H1 (cell line): ENCODE measurements at regions not wholly inside any gene's neighbourhood (a gene's known extent, or its start where the extent isn't known, plus 50 kb on each side); places are given as distances from the start of the nearest gene placed in this dataset.

Experiments used
- CTCF ChIA-PET: fragments of 300-600 bp; sonication (Branson Sonifier 250); formaldehyde crosslinking; loops from one replicate; lab custom pipeline; 2021; ENCODE audit not compliant: partially characterized antibody; lab: Charles Lee
- POLR2A ChIA-PET: fragments of 300-600 bp; sonication (Branson Sonifier 250); formaldehyde crosslinking; loops from one replicate; lab custom pipeline; 2021; ENCODE audit warnings: inconsistent platforms; ENCODE audit not compliant: partially characterized antibody; lab: Charles Lee
- DNase-seq, 2 experiments: peaks; one replicate each; pipeline versions ENCODE4 v3.0.0 to v3.0.0-alpha.2; 2010 to 2022; ENCODE audit warnings: low spot score in 2 of 2, low read depth in 1 of 2, mixed read lengths in 1 of 2
- FAIRE-seq: peaks from 2 replicates; lab custom pipeline; 2011; peaks lifted over from hg19 to GRCh38; lab: Jason Lieb, UNC
- H2AFZ ChIP-seq: 2 replicates; pipeline ENCODE4 v1.8.1; 2012; ENCODE audit warnings: low read length, inconsistent platforms
- H2AK5ac ChIP-seq: 2 replicates; pipeline ENCODE4 v1.6.1; 2013; ENCODE audit warnings: low read depth, low read length
- H2BK120ac ChIP-seq: replicated peaks from 2 replicates; pipeline ENCODE3; 2013; ENCODE audit warnings: low read depth, low read length, inconsistent platforms
- H2BK12ac ChIP-seq: 2 replicates; pipeline ENCODE4 v1.6.1; 2013; ENCODE audit warnings: low read depth, low read length
- H2BK15ac ChIP-seq: 2 replicates; pipeline ENCODE4 v1.6.1; 2013; ENCODE audit warnings: low read length
- H2BK20ac ChIP-seq: 2 replicates; pipeline ENCODE4 v1.6.1; 2013; ENCODE audit warnings: low read length
- H2BK5ac ChIP-seq: 2 replicates; pipeline ENCODE4 v1.6.1; 2013; ENCODE audit warnings: low read depth, low read length
- H3K14ac ChIP-seq: 2 replicates; pipeline ENCODE4 v1.6.1; 2013; ENCODE audit warnings: inconsistent platforms; ENCODE audit not compliant: insufficient read length
- H3K18ac ChIP-seq: 2 replicates; pipeline ENCODE4 v1.6.1; 2013; ENCODE audit warnings: low read length; ENCODE audit errors: extremely low read depth
- H3K23ac ChIP-seq: 2 replicates; pipeline ENCODE4 v1.6.1; 2013; ENCODE audit warnings: inconsistent platforms; ENCODE audit not compliant: insufficient read length
- H3K23me2 ChIP-seq: 2 replicates; pipeline ENCODE4 v1.6.1; 2013; ENCODE audit warnings: low read depth, low read length
- H3K27ac ChIP-seq: 2 replicates; pipeline ENCODE4 v1.6.1; 2011; ENCODE audit warnings: low read depth, low read length, inconsistent platforms
- H3K27me3 ChIP-seq, 4 experiments: replicated peaks in 1 of 4; 1 replicate in 1 of 4; 2 replicates in 3 of 4; pipeline versions ENCODE4 v1.6.1 to v1.8.1; 2011 to 2013; ENCODE audit warnings: low read length in 3 of 4, mild to moderate bottlenecking in 3 of 4, inconsistent platforms in 2 of 4, mixed read lengths in 2 of 4, moderate library complexity in 1 of 4; ENCODE audit not compliant: control insufficient read depth in 3 of 4, insufficient read depth in 3 of 4; ENCODE audit errors: extremely low read depth in 1 of 4
- H3K36me3 ChIP-seq, 4 experiments: 2 replicates each; pipeline versions ENCODE4 v1.6.1 to v1.8.1; 2011 to 2013; ENCODE audit warnings: mild to moderate bottlenecking in 4 of 4, low read length in 3 of 4, moderate library complexity in 2 of 4, control low read depth in 1 of 4, inconsistent platforms in 1 of 4; ENCODE audit not compliant: insufficient read depth in 4 of 4, control insufficient read depth in 2 of 4
- H3K4ac ChIP-seq: replicated peaks from 2 replicates; pipeline ENCODE3; 2013; ENCODE audit warnings: low read length, low read depth, mixed read lengths, inconsistent platforms; ENCODE audit not compliant: insufficient read length
- H3K4me1 ChIP-seq, 4 experiments: replicated peaks in 1 of 4; 1 replicate in 1 of 4; 2 replicates in 3 of 4; pipeline versions ENCODE4 v1.6.1 to v1.8.1; 2011 to 2013; ENCODE audit warnings: low read length in 3 of 4, inconsistent platforms in 2 of 4, mixed read lengths in 1 of 4; ENCODE audit not compliant: insufficient read depth in 4 of 4, control insufficient read depth in 3 of 4
- H3K4me2 ChIP-seq, 2 experiments: 2 replicates each; pipeline versions ENCODE4 v1.6.1 to v1.8.1; 2011 to 2013; ENCODE audit warnings: low read depth in 2 of 2, low read length in 2 of 2, control low read depth in 1 of 2, inconsistent platforms in 1 of 2, mild to moderate bottlenecking in 1 of 2; ENCODE audit not compliant: insufficient read depth in 1 of 2
- H3K4me3 ChIP-seq, 4 experiments: fragments of 200-600, 300-600 bp in 1 of 4; sonication (generic), shearing (Covaris generic), sonication (Bioruptor Twin) in 1 of 4; 2 replicates each; pipeline versions ENCODE4 v1.5.1 to v1.8.1; 2011 to 2016; ENCODE audit warnings: low read length in 4 of 4, low read depth in 3 of 4, control low read depth in 2 of 4, inconsistent platforms in 2 of 4, mild to moderate bottlenecking in 2 of 4, mixed read lengths in 1 of 4, moderate library complexity in 1 of 4; ENCODE audit not compliant: insufficient read depth in 2 of 4; ENCODE audit errors: extremely low read depth in 1 of 4
- H3K56ac ChIP-seq: replicated peaks from 2 replicates; pipeline ENCODE3; 2013; ENCODE audit warnings: low read depth, mild to moderate bottlenecking, mixed read lengths, low read length, inconsistent platforms; ENCODE audit not compliant: insufficient read length
- H3K79me1 ChIP-seq: 2 replicates; pipeline ENCODE4 v1.6.1; 2013; ENCODE audit warnings: low read depth, low read length, control low read depth
- H3K79me2 ChIP-seq, 2 experiments: 2 replicates each; pipeline versions ENCODE4 v1.6.1 to v1.8.1; 2012 to 2013; ENCODE audit warnings: low read length in 2 of 2, mild to moderate bottlenecking in 2 of 2, inconsistent platforms in 1 of 2; ENCODE audit not compliant: insufficient read depth in 2 of 2, control insufficient read depth in 1 of 2
- H3K9ac ChIP-seq, 4 experiments: replicated peaks in 1 of 4; 1 replicate in 1 of 4; 2 replicates in 3 of 4; pipeline versions ENCODE4 v1.6.1 to v1.8.1; 2011 to 2013; ENCODE audit warnings: low read depth in 3 of 4, low read length in 3 of 4, control low read depth in 2 of 4, mild to moderate bottlenecking in 2 of 4, moderate library complexity in 2 of 4, inconsistent platforms in 1 of 4; ENCODE audit errors: extremely low read depth in 1 of 4
- H3K9me3 ChIP-seq, 2 experiments: 2 replicates each; pipeline versions ENCODE4 v1.6.1 to v1.8.1; 2012 to 2013; ENCODE audit warnings: mild to moderate bottlenecking in 2 of 2, moderate library complexity in 2 of 2, control low read depth in 1 of 2, inconsistent platforms in 1 of 2, low read depth in 1 of 2, low read length in 1 of 2, mixed read lengths in 1 of 2; ENCODE audit not compliant: insufficient read depth in 2 of 2
- H4K20me1 ChIP-seq, 2 experiments: replicated peaks in 1 of 2; 2 replicates each; pipeline versions ENCODE3 to v1.8.1; 2011 to 2013; ENCODE audit warnings: inconsistent platforms in 2 of 2, low read length in 2 of 2, mild to moderate bottlenecking in 1 of 2; ENCODE audit not compliant: insufficient read depth in 2 of 2, control insufficient read depth in 1 of 2
- H4K5ac ChIP-seq: 2 replicates; pipeline ENCODE4 v1.6.1; 2013; ENCODE audit warnings: low read length, low read depth, mixed read lengths, inconsistent platforms; ENCODE audit not compliant: insufficient read length
- H4K8ac ChIP-seq: 2 replicates; pipeline ENCODE4 v1.8.0; 2013; ENCODE audit warnings: mild to moderate bottlenecking, moderate library complexity, low read length, inconsistent platforms; ENCODE audit not compliant: insufficient read depth; ENCODE audit errors: extremely low read depth
- H4K91ac ChIP-seq: replicated peaks from 2 replicates; pipeline ENCODE3; 2013; ENCODE audit warnings: low read length, mixed read lengths, inconsistent platforms; ENCODE audit not compliant: insufficient read length
- ASH2L ChIP-seq: fragments of 200-600, 300-600 bp; sonication (generic); IDR thresholded peaks from one replicate; pipeline ENCODE4 v1.7.1; 2017; ENCODE audit warnings: low read length
- BACH1 ChIP-seq: IDR thresholded peaks from 2 replicates; pipeline ENCODE4 v1.6.1; 2012; ENCODE audit warnings: low read length, improper control_type of control experiment
- EP300 ChIP-seq, 2 experiments: IDR thresholded peaks; 1 replicate in 1 of 2; 2 replicates in 1 of 2; pipeline ENCODE4 v1.6.1; 2011 to 2012; ENCODE audit warnings: low read depth in 2 of 2, low read length in 2 of 2, mild to moderate bottlenecking in 2 of 2, borderline replicate concordance in 1 of 2, inconsistent platforms in 1 of 2, moderate library complexity in 1 of 2
- GTF2F1 ChIP-seq: IDR thresholded peaks from 2 replicates; pipeline ENCODE4 v1.6.1; 2012; ENCODE audit warnings: low read depth, low read length, improper control_type of control experiment, borderline replicate concordance
- JUND ChIP-seq: IDR thresholded peaks from 2 replicates; pipeline ENCODE4 v1.6.1; 2011; ENCODE audit warnings: mild to moderate bottlenecking, improper control_type of control experiment, low read length
- NANOG ChIP-seq: IDR thresholded peaks from 2 replicates; pipeline ENCODE4 v1.6.1; 2011; ENCODE audit warnings: low read length, low read depth, mild to moderate bottlenecking, inconsistent platforms; ENCODE audit not compliant: insufficient read depth, poor library complexity, severe bottlenecking
- NRF1 ChIP-seq: IDR thresholded peaks from 2 replicates; pipeline ENCODE4 v1.6.1; 2011; ENCODE audit warnings: mild to moderate bottlenecking, low read depth, low read length, improper control_type of control experiment
- RAD21 ChIP-seq, 2 experiments: IDR thresholded peaks in 1 of 2; conservative IDR thresholded peaks in 1 of 2; 2 replicates each; pipeline ENCODE4 v1.6.1; 2011; ENCODE audit warnings: low read depth in 2 of 2, low read length in 2 of 2, improper control_type of control experiment in 1 of 2, inconsistent platforms in 1 of 2, mild to moderate bottlenecking in 1 of 2, moderate library complexity in 1 of 2
- TBP ChIP-seq: IDR thresholded peaks from 2 replicates; pipeline ENCODE4 v1.6.1; 2011; ENCODE audit warnings: low read depth, low read length, improper control_type of control experiment
- TCF12 ChIP-seq: IDR thresholded peaks from 2 replicates; pipeline ENCODE4 v1.6.1; 2011; ENCODE audit warnings: low read depth, mild to moderate bottlenecking, low read length
- WGBS, 2 experiments: shearing (Covaris generic) in 1 of 2; methylation state at CpG; one replicate each; pipeline versions ENCODE4 v1.1.6 to v1.1.7; 2013 to 2015; ENCODE audit warnings: low lambda C conversion rate in 2 of 2, mixed read lengths in 2 of 2, inconsistent platforms in 1 of 2, low coverage in 1 of 2, missing lambda C conversion rate in 1 of 2; ENCODE audit not compliant: insufficient replicate concordance in 2 of 2, insufficient coverage in 1 of 2, insufficient read length in 1 of 2; ENCODE audit errors: extremely low coverage in 1 of 2, missing lambda C conversion rate in 1 of 2; 5-methylcytosine and 5-hydroxymethylcytosine counted together
- TF ChIP-seq, protein P1 (sequence below): IDR thresholded peaks from 2 replicates; pipeline ENCODE4 v1.6.1; 2012; ENCODE audit warnings: inconsistent platforms

DNA sequence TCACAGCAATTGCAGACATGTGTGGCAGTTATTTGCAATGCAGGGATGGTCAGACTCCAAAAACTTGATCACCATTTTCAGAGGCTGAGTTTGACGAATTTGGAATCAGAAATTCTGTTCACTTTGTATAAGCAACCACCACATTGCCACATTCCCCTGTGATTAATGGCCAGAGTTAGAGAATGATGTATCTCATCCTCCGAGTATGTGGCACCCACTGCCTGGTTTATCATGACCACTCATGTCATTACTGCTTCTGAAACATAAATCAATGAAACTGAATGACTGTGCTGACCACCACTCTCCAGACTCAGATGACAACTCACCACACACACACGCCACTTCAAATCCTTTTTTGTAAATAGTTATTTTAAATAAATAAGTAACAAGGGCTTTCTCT, 66.6 kb upstream of the CACHD1 start:
- 82% methylated on average over 3 of the region's 3 CpGs; no CpG with 5 or more reads in 1 of the 2 experiments for WGBS, 2 experiments

More for the DNA sequence above, 66.6 kb upstream of the CACHD1 start:
- no peak overlapping the region for H2BK15ac ChIP-seq
- DNase-seq (no peak), FAIRE-seq (no peak)
- H3K27ac ChIP-seq: no peak overlapping the region
- no peaks in the 10 kb centered on the region for H3K4me1 ChIP-seq
- H3K27me3 ChIP-seq: no peaks in the 10 kb centered on the region
- no peaks in the 10 kb centered on the region for H3K23me2 ChIP-seq
- H3K9me3 ChIP-seq: no peaks in the 10 kb centered on the region
- H2BK120ac ChIP-seq: no peak overlapping the region
- H3K9ac ChIP-seq: no peak overlapping the region
- no peak overlapping the region for H2BK12ac ChIP-seq
- H2AFZ ChIP-seq: peak overlapping the region; percentile 37; the same call in 1 of the 2 replicates
- no peak for TF ChIP-seq NRF1
- no peak for TF ChIP-seq NANOG
- TF ChIP-seq ASH2L: no peak
- TF ChIP-seq TCF12: no peak
- TF ChIP-seq GTF2F1: no peak
- no peak for TF ChIP-seq TBP
- no peak for TF ChIP-seq BACH1
- no peak for TF ChIP-seq JUND
- TF ChIP-seq, protein P1, sequence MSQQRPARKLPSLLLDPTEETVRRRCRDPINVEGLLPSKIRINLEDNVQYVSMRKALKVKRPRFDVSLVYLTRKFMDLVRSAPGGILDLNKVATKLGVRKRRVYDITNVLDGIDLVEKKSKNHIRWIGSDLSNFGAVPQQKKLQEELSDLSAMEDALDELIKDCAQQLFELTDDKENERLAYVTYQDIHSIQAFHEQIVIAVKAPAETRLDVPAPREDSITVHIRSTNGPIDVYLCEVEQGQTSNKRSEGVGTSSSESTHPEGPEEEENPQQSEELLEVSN: no peak
- no peak for TF ChIP-seq RAD21 (IDR thresholded peaks at IDR 0.05 in 1 of 2, conservative IDR thresholded peaks at IDR 0.05 in 1 of 2; ENCODE audit: low read depth in 2 of 2, low read length in 2 of 2)
- no peak for TF ChIP-seq EP300 (IDR thresholded peaks at IDR 0.05; ENCODE audit: borderline replicate concordance in 1 of 2, low read depth in 2 of 2, low read length in 2 of 2)
- H3K14ac ChIP-seq: no peak overlapping the region
- no peaks in the 10 kb centered on the region for H3K79me1 ChIP-seq
- no peak overlapping the region for H3K56ac ChIP-seq
- no peaks in the 10 kb centered on the region for H3K36me3 ChIP-seq
- H3K4ac ChIP-seq: no peak overlapping the region
- no peak overlapping the region for H2BK5ac ChIP-seq
- H3K23ac ChIP-seq: no peak overlapping the region
- H2BK20ac ChIP-seq: no peak overlapping the region
- H3K18ac ChIP-seq: no peak overlapping the region
- no peaks in the 10 kb centered on the region for H3K79me2 ChIP-seq
- ChIA-PET CTCF (no interaction called here), POLR2A (no interaction called here)
- H2AK5ac ChIP-seq: no peak overlapping the region
- no peak overlapping the region for H4K91ac ChIP-seq
- no peaks in the 10 kb centered on the region for H4K20me1 ChIP-seq
- no peak overlapping the region for H4K8ac ChIP-seq
- no peak overlapping the region for H4K5ac ChIP-seq
- no peak overlapping the region for H3K4me2 ChIP-seq
- H3K4me3 ChIP-seq: no peak overlapping the region
